HG03460 (cell line): ENCODE measurements at regions not wholly inside any gene's neighbourhood (a gene's known extent, or its start where the extent isn't known, plus 50 kb on each side); places are given as distances from the start of the nearest gene placed in this dataset.

Experiments
- ATAC-seq: cut with Tn5 transposase; IDR thresholded peaks from one replicate; pipeline ENCODE4 v1.9.1; 2021; ENCODE audit not compliant: unreplicated experiment

DNA sequence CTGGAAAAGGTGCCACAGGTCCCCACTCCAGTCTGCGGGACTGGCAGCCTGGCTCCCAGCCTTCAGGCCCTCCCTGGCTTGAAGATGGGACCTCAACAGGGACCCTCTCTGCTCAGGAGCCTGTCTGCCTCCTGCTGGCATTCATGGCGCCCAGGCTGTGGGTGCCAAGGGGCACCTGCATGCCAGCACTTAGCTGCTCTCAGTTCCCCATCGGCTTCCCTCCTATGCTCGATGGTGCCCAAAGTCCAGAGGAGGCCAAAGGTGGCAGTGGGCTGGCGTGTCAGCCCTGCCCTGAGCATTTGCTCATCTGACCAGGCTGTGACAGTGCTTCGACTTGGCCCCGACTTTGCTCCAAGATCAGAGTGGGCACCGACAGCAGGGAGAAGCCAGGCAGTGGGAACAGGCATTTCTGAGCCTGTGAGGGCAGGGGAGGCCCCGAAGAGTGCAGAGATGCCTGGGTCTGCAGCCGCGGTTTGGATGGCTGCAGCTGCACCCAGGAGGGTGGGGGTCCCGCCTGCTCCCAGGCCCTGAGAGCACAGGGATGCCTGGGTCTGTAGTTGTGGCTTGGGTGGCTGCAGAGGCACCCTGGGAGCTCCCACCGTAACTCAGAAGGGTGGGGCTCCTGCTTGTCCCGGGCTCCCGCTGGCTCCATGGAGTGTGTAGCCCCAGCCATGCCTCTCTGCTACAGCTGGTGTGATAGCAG is 463.6 kb downstream of the TBC1D22A start:
- ATAC-seq, result no peak

DNA sequence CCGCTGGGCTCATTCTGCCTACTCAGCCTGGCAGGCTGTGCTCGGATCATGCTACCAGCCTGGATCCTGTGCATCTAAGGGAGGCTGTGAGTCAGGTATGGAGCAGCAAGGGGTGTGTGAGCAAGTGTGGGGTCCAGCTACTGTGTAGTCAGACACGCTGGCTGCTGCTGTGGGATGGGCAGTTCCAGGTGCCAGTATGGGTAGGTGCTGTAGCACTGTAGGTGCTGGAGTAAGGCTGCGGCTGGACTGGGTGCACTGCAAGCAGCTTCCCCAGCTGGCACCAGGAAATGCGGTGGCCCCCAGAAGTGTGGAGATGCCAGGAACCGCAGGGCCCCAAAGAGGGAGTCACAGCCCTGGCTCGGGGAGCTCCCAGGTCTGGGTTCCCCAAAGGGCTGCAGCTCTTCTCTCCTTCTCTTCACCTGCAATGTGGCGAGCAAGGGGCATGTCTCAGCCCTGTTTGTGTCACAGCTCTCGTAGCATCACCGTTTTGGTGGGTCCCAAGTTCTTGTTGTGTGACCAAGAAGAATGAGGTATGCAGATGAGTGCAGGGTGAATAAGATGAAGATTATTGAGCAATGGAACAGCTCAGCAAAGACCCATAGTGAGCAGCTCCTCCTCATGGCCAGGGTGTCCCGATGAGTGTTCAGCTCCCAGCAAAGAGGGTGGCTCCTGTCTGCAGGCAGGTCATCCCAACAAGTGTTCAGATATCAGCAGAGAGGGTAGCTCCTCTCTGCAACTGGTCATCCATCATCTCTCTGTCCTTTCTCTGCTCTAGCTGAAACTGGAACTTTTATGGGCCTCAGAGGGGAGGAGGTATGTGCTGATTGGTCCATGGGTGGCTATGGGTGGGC is 462.9 kb downstream of the TBC1D22A start:
- ATAC-seq, result no peak
